G401.6 (cell line): ENCODE measurements at regions not wholly inside any gene's neighbourhood (a gene's known extent, or its start where the extent isn't known, plus 50 kb on each side); places are given as distances from the start of the nearest gene placed in this dataset.
"Not testable (repeated sequence)": the region's sequence is repeated elsewhere in the genome, so short reads cannot be mapped to it uniquely, and the experiment has no call there.

Source experiments
- FAIRE-seq: peaks from 2 replicates; lab custom pipeline; 2012; peaks lifted over from hg19 to GRCh38; lab: Jason Lieb, UNC

DNA sequence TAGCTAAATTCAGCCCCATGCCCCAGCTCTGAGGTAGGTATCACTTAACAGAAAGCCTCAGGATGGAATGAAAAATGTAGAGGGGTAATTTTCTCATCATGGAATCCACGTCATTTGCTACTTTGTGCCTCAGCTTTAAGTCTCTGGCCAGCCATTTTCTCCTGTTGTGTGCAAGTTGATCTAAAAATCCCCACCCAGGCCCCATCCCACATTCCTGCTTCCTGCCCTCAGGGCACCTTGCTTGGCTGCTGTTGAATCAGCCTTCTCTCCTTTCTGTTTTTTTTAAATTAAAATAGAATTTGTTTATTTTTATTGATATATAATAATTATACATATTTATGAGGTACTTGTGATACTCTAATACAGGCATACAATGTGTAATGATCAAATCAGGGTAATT is 179.9 kb upstream of the TSHZ3 start:
- no peak for FAIRE-seq

DNA sequence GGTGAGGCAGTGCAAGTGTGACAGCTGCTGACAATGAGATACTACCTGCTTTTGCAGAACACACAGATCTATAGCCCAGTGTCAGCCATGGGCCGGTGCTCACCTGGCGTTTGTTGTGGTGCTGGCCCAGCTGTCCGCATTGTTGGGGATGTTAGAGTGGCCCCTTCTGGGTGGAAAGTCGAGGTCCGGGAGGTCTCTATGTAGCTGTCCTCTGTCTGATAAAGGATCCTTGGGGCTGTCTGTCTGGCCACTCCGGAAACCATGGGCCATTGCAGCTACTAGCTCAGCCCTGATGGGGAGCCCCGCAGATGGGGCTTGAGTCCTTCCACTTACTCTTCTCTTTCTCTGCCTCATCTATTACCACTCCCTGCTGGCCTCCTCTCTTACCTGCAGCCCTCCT is 181.5 kb upstream of the TSHZ3 start:
- no peak for FAIRE-seq

DNA sequence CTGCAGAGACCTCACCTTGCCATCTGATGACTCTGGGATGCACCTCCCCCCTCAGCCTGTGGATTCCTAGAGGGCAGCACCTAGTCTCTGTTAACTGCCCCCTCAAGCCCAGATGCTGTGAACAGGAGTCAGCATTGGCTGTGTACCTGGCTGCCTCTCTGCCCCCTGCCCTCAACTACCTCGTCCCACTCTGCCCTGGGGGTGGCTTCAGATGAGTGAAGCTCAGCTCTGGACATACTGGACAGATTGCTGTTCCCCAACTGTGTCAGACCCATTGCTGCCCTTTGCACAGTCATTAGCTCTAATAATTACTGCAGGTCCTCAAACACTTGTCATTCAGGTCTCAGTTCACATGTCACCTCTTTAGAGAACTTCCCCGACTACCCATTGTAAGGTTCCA is 182.1 kb upstream of the TSHZ3 start:
- no peak for FAIRE-seq

DNA sequence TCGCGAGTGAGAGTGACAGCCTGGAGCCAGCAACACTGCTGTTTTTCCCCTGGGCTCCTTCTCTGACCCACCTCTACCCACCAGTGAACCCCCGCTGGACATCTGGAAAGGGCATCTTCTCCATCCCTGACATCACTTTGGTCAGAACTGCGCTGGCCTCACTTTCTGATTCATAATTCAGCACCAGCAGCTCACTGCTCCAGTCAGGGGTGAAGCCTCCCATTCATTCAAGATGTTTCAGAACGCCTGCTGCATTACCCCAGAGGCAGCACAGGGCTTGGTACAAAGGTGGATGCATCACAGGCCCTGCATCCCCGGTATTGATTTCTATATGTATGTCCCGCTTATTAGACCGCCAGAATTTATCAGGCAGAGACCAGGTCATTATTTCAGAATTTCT is 182.8 kb upstream of the TSHZ3 start:
- no peak for FAIRE-seq

DNA sequence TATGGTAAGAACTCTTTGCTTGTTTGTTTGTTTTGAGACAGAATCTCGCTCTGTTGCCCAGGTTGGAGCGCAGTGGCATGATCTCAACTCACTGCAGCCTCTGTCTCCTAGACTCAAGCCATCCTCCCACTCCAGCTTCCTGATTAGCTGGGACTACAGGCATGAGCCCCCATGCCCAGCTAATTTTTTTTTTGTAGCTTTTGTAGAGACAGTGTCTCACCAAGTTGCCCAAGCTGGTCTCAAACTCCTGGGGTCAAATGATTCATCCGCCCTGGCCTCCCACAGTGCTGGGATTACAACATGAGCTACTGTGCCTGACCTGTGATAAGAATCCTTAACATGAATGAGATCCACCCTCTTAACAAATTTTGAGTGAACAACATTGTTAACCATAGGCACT is 183.9 kb upstream of the TSHZ3 start:
- FAIRE-seq, result no peak

DNA sequence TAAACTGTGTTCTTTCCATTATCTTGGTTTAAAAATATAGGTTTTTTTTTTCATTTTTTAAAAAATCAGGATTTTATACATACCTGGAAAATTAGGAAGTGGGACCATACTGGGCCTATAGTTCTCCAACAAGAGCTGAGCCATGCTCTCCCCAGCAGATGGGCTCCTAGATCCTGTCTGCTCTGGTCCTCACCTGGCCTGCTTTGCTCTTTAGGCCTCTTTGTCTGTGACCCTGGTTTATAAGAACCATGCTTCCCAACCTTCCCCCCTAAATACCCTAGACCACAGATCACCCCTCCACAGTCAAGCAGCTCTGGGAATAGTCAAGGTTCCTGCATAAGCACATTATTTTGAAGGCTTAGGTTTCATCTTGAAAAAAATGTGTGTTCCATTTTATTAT is 185.0 kb upstream of the TSHZ3 start:
- no peak for FAIRE-seq

DNA sequence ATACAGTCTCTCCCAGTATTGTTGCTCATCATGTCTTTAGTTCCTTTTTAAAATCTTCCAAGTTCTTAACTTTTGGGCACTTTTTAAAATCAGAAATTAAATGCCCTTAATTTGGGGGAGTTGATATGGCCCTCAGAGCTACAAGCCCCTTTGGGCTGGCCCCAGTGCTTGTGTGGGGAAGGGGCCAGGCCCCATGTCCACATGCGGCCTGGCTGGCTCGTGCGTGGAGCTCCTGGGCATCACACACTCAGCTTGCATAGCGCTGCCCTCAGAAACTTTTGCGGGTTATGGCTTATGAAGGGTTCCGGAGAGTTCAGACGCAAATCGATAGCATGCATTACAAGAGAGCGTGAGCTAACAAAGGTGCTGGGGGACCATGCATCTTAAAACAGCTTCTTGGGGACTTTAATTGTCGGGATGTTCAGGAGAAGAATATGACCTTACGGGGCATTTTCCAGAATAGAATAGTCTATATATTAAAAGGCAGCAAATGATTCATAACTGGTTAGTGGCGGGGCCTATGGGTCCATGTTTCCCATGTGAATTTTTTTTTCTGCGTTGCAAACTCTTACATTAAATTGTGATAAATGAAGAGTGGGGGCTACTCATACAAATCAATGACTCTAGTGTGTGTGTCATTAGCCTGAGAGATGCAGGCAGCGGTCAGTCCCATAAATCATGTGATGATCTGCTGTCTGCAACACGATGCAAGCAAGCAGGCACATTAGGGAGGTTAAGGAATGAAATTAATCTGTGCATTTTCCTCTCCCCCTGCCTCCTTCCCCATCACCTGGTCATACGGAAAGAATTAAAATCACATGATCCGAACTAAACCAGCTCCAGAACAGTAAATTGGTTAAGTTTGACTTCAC is 185.8 kb upstream of the TSHZ3 start:
- FAIRE-seq, result no peak

DNA sequence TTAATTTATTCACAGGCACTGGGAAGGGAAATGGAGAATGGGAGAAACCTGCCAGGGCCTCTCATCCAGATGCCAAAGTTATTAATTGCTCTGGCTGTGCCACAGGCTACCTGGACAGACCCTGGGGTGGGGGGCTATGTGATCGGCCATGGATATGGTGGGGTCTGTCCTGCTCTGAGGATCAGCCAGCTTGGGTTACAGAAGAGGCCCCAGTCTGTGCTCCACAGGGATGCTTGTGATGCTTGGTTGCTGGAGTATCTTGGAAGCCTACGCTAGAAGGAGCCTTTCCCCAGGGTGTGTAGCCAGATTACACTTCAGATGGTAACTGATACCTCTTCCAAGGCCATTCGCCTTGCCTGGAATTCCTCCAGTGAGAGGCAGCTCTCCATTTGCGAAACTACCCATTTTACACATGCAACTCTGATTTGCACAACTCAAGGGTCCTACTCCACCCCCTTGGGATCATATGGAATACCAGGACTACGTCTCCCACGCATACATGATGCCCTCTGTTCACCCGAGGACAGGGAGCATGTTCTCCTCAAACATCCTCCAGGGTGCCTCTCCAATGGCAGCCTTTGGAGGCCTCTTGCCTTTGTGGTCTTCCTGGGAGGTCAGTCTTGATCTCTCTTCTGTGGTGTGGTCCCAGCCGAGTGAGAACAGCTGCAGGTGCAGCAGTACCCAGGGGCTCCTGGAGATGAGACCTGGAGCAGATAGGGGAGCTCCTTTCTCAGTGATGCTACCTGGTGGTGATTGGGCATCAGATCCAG is 186.6 kb upstream of the TSHZ3 start:
- no peak for FAIRE-seq

DNA sequence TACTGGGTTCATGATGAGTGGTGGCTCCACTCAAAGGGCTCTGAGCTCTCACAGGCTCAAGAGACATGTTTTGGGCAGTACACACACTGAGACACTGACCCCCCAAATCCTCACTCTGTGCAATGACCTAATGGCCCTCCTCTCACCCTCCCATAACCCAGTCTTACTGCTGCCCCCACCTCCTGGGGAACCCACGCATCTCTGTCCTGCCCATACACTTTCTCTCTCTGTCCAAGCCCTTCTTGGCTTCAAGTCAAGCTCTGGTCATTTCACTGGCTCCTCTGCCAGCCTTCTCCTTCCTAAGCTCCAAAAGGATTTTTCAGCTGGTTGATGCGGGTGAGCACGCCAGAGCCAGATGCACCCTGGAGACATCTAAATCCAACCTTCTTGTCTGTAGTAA is 187.9 kb upstream of the TSHZ3 start:
- no peak for FAIRE-seq

DNA sequence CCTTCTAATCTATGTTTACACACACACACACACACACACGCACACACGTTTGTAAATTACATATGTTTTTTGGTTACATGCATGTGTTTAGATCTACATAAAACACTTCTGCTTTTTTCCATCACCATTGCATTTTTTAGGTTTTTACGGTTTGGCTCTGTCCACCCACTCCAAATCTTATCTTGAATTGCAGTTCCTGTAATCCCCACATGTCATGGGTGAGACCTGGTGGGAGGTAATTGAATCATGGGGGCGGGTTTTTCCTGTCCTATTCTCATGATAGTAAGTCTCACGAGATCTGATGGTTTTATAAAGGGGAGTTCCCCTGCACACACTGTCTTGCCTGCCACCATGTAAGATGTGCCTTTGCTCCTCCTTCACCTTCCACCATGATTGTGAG is 188.7 kb upstream of the TSHZ3 start:
- FAIRE-seq, result not testable (repeated sequence)

DNA sequence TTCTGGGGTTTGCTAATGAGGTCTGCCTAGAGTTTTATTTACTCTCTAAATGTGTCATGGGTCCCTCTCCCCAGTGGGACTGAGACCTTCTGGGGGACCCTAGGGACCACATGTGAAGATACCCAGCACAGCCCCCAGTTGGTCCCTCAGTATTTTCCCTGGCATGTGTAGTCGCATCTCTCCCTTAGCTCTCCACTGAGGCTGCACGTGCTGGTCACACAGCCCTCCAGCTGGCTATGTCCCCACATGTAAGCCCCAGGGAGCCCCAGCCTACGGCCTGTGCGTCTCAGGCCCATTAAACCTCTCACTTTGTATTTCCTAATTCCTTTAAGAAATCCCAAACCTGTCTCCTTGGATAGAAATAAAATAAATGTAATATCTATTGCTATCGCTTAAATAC is 189.6 kb upstream of the TSHZ3 start:
- FAIRE-seq, result no peak

DNA sequence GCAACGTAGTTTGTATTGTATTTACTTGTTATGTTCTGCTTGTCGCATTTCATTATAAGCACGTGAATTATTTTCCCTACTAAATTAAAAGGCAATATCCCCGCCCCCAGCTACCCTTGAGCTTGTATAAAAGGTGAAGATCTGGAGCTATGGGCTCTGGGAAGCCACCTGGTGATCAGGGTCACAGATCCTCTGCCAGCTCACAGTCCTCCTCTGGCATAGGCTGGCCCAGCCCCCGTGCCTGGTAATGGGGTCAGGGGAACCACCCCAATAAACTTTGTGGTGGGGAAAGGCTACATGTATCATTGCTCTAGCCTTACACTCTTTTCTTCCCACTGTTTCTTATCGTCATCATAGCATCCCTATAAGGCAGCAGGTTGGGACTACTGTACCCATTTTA is 190.2 kb upstream of the TSHZ3 start:
- no peak for FAIRE-seq

DNA sequence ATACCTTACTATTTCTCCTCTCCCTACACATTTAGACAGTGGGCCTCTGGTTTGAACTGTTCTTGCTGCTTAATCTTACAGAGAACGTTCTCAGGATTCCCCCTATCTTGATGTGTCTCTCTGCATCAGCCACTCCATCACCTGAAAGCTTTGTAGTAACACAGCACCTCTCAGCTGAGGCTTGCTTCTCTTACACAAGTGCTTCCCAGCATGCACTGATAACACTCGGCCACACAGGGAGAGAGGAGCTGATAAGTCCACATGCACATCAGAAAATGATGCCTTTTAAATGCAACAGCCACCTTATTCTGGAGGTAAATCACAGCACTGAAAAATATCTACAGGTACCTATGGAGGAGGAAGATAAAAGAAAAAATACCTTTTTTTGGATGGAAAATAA is 192.2 kb upstream of the TSHZ3 start:
- no peak for FAIRE-seq

DNA sequence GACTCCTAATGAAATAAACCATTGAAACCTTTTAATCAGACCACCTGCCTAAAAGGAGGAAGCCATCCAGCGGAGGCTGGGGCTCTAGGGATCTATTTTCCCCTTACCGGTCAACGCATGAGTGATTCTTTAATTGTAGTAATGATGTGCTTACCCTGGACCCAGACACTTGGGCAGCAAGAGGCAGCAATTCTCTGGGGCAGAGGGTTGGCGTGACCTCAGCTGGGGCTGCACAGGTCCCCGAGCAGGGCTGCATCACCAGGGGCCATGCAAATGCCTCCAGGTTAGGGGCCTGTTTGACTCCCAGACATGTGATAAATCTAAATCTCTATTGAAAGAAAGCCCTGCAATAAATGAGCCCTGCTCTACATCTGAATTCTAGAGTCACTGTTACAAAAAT is 194.2 kb upstream of the TSHZ3 start:
- no peak for FAIRE-seq

DNA sequence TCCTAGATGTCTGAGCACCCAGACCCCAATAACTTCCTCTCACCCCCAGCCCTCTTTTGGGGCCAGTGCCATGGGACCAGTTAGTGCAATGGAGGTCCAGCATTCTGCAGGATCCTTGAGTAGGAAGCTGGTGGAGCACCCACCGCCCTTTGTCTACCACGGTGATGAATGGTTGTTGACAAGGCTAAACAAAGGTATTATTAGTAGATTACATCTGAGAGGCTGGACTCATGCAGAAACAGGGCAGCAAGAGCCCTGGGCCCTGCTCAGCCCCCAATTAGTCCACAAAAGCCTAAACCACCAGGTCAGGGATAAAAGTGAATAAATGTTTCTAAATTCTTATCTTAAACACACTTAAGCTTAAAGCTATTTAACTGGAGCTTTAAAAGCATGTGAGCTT is 196.5 kb upstream of the TSHZ3 start:
- FAIRE-seq, result no peak

DNA sequence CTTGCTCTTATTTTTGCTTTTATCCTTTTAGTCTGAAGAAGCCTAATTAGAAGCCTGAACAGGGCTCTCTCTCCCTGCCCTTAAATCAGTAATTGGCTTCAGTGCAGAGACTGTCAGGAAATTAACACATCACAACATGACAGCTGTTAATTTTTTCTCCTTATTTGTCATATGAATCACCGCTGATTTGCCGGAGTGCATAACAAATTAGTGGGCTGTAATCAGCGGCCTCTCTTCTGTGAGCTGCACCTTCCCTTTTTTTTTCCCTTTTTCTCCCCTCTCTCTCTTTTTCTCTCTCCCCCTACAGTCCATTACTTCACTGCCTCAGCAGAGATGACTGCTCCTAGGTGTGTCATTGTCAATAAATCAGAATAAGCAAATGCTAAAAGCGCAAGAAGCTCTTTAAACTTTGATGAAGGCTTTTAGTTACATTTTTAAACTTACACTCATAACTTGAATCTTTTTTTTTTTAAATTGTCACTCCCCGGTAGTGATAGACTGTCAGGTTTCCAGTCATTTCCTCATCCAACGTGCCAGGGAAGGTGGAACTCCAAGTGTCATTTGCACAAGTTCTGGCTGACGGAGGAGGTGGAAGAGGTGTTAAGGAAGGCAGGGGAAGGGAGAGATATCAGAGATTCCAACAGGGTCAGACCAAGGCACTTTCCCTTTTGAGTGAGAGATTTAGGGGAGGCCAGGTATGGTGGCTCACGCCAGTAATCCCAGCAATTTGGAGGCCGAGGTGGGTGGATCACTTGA is 197.1 kb upstream of the TSHZ3 start:
- FAIRE-seq, result no peak

DNA sequence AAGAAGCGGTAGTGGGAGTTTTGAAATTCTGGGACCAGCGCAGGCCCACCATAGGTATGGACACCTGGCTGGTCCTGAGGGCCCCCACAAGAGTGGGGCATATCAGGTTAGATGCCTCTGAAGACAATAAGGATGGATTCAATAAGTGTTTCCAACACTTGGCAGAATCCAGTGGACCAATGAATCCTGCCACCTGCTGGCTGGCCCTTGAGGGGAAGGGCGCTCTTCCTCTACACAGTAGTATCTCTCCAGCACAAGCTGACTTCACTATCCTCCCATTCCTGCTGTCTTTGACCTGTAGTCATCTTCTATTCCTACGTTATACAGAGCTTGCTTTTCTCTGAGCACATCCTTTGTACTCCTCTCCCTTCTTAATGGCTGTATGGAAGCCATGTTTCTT is 199.7 kb upstream of the TSHZ3 start:
- FAIRE-seq, result no peak

DNA sequence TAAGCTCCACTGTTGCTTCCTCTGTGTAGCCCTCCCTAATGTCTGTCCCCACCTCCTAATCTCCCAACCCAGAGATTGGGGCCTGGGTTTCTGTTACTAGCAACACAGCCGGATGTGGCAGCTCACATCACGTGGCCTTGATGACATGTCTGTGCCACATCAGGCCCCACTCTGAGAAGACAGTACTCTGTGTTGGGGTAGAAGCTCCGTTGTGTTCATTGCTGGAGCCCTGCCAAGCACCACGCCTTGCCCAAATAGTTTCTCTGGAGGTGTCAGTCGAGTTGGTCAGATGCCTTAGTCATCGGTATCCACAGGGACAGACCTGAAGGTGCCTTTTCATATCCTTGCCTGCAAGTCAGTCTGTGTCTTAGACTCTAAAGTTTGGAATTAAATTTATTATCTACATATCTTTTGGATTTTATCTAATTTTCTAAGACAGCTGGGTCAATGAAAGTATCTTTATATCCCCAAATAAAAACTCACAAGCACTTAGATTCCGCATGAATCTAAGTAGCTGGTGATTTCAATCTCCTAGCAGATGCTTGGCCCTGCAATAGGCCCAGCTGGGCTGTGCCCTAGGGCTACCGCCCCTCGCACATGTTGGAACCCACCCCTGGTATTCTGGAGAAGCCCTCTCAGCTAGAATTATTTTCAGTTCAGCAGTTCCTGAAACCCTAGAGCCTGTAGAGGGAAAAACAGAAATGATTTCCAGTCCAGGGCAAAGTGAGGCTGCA is 204.0 kb upstream of the TSHZ3 start:
- FAIRE-seq, result no peak

DNA sequence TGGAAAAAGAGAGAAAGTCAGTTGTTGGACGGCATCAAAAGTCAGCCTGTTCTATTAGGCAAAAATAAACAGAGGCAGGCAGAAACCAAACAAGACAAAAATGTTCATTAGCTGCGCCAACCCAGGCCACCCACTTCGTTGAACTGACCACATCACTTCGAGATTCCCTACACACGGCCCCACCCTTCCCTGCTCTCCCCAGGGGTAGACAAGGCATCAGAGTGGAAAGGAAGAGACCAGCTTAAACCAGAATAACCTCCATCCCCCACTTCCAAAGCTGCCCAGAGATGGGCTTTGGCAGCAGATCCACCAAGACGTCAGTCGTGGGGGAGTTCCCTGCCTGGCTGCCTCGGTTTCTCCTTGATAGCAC is 204.6 kb upstream of the TSHZ3 start:
- no peak for FAIRE-seq

DNA sequence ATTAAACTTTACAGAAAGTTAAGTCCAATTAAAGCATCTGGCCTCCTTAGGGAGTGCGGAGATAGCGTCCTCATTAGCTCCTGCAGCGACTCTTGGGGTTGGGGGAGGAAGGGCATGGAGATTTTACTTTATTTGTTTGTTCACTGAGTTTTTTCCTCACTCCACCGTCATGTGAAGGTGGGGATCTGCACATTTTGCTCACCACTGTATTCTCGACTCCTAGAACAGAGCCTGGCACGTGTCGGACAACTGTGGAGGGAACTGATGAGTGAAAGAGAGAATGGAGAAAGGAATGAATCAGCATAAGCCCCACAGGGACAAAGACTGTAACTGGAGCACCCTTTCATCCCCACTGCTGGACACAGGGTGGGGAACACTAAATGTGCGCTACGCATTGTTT is 205.1 kb upstream of the TSHZ3 start:
- no peak for FAIRE-seq

DNA sequence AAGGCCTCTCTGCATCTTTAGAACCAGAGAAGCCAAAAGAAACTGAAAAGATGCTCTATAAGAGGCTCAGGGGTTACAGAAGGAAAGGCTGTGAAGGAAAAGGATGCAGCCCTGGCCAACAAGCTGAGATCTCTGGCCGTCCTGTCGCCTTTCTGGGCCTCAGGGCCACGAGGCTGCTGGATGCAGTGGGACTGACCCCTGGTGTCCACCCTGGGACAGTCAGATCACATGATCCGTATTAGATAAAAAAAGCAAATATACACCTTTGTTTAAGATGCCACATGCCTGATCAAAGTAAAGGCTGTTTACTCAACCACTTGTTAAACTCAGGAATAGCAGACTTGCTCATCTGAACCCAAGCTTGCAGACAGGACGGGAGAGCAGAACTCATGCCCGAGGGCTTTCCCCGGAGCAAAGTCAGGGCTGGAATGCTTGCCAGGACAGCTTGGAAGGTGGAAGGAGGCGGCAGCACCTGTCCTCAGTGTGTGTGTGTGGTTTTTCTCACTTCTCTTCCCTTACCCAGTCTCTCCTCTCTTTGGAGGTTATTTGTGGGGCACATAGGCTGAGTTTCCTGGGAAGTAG is 206.5 kb upstream of the TSHZ3 start:
- FAIRE-seq, result no peak

DNA sequence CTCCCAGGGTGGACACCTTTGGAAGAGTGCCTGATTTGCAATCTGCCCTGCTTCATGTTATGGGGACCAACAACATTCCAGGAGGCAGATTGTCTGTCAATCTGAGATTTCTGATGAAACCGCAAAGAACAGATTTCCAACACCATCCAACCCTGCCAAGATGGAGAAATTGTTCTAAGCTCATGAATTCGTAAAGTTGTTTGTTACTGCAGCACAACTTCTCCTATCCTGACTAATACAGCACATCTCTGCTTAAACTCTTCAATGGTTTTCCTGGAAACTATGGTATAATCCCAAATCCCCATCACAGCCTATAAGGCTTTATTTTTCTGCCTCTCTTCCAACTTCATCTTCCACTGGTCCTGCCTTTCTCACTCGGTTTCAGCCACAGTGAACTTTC is 210.3 kb upstream of the TSHZ3 start:
- FAIRE-seq, result no peak
